GM21576 (cell line): ENCODE measurements at regions not wholly inside any gene's neighbourhood (a gene's known extent, or its start where the extent isn't known, plus 50 kb on each side); places are given as distances from the start of the nearest gene placed in this dataset.
"Not testable (repeated sequence)": the region's sequence is repeated elsewhere in the genome, so short reads cannot be mapped to it uniquely, and the experiment has no call there.

Experiments used
- ATAC-seq: cut with Tn5 transposase; IDR thresholded peaks from one replicate; pipeline ENCODE4 v1.9.1; 2021; ENCODE audit warnings: mild to moderate bottlenecking, moderate library complexity; ENCODE audit not compliant: unreplicated experiment

DNA sequence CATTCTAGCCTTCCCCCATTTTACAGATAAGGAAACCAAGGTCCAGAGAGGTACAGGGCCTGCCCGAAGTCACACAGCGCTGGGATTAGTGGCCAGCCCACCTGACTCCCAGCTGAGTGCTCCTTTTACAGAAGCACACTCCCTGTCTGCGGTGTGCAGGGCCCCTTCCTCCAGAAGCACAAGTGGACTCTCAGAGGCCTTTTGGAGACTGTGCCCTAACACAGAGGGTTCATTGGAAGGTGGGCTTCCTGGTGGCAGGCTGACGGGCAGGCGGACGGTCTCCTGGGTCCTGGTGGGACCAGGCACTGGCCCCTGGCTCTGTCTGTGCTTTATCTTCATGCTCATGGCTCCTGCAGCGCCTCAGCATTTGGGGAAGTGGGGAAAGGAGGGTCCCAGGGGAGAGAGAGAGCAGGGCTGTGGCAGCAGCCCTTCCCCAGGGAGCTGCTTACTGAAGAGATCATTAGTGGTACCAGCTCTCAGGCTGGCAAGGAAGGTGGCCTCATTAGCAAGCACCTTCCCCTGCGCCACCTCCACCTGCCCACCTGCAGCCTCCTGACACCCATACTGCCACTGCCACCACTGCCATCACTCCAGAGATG, 83.1 kb upstream of the GOLGA6L4 start:
- ATAC-seq = not testable (repeated sequence)

DNA sequence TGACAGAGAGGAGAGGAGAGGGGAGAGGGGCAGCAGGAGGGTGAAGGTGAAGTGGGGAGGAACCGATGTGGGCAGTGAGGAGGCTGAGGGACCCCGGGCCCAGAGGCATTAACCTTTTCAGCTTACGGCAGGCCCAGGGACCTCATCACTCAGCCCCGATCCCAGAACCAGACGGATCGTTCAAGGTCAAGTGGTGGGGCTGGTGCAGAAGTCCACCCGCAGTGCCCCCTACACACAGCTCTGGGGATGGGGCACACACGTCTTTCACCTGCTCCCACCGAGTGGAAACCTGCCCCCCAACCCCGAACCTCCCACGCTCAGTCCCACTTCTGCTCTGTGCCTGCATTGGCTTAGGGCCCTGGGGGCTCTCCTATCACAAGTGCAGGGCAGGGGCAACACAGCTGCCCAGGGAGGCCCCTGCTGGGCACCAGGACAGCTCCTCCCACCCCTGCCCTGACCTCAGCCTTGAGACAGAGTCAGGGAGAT, 81.9 kb upstream of the GOLGA6L4 start:
- ATAC-seq = not testable (repeated sequence)

DNA sequence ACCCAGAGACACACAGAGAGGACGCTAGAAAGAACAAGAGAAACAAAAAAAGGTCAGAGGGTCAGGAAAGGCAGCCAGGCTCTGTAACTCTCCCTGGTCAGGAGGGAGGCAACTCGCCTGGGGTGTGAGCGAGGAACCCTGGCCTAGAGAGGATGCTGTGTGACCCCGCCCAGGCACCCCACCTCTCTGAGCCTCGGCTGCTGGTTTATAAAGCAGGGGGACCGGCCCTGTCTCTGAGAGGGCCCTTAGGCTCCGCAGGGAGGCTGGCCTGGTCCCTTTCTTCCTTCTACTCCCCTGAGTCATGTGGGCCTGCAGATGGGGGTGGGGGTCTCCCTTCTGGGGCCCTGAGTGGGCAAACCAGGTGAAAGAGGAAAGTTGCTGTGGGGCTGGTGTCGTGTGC, 81.3 kb upstream of the GOLGA6L4 start:
- not testable (repeated sequence) for ATAC-seq

DNA sequence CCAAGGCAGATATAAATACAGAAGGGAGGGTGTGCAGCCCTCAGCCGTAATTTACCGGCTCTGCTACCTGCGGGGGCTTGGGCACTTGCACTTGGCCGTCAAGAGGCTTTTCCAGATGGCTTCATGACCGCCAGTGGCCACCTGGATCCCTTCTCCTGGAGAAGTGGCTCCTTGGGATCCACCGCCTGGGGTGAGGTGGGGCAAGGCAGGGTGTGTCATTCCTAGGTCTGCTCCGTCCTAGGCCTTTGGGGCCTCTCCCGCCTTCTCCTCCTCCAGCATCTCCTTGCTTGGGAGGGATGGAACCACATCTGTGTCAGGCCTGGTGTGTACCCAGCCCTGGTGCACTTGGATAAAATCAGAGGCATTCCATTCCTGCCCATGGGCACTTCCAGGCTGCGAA, 80.8 kb upstream of the GOLGA6L4 start:
- ATAC-seq = not testable (repeated sequence)

DNA sequence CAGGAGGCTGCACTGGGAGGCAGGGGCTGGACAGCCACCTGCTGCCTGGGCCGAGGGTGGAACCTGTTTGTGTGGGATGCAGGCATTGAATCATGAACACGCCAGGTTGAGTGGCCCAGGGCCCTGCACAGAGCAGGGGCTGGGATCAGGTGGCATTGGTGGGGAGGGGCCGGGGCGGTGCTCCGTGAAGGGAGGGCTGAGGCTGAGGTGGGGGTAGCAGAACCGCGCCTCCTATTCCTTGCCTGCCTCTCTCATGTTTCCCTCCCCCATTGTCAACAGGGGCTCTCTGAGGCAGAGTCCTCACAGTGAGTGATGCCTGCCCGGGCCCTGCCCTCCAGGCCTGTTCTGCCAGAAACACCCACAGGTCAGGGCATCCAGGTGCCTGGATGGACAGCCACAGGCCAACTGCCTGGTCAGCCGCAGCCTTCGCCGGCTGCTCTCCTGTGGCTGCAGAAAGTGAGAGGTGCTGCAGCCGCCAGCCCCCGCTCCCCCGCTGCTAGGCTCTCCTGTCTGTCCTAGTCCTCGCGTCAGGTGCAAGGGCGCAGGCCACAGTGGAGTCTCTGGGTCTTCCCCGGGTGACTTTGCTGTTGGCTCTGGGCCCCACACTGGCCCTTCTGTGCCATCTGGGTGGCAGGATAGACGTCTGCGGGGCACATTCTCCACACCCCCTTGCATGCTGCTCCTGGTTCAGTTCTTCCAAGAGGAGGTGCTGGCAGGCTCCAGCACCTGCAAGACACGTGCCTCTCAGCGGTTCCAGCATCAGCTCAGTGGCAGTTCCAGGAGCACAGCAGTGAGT, 79.6 kb upstream of the GOLGA6L4 start:
- ATAC-seq = not testable (repeated sequence)

DNA sequence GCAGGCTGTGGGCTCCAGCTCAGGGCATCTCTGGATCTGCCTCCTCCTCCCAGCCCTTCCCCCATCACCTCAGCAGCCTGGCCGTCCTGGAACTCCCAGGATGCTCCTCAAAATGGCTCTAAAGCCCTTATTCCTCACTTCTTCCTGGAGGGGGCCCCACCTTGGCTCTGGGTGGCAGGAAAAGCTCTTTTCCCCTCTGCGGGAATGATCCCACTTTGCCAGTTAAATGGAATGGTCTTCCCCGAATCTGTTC, 79.1 kb upstream of the GOLGA6L4 start:
- ATAC-seq = not testable (repeated sequence)

DNA sequence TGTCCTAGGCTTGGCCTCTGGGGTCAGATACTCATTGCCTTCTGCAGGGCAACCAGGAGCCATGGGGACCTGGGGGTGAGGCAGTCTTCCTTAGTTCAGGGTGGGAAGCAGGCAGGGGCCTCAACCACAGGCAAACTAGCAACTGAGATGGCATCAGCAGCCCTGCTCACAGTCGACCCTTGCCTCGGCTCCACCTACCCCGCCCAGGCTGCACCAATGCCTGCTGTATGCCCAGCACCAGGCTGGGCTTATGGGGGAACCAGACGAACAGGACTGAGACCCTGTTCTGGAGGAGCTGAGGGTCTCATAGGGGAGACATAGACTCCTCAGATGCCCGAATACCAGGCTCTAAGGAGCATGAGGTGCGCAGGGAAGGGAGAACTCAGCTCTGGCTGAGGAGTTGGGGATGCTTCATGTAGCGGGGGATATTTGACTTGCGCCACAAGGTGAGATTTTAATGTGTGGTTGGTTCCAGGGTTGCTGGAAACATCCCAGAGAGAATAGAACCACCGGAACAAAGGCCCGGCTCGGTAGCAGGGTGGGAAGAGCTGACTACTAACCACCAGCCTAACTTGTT, 78.4 kb upstream of the GOLGA6L4 start:
- ATAC-seq = not testable (repeated sequence)

DNA sequence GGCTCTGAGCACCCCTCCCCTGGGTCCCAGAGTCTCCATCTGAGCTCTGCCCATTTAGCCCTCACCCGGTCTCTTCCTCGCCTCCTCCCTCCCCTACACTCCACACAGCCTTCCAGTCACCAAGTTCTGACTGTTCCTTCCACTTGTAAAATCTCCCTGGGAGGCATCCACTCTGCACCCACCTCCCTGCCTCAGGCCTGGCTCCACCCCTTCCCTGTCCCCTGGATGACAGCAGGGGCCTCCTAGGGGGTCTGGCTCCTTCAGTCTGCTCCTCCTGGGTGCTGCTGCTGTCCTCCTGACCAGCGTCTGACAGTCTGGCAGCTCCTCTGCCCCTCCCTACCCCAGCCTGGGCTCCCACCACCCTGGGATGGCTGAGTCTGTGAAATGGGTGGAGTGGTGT, 77.7 kb upstream of the GOLGA6L4 start:
- ATAC-seq = not testable (repeated sequence)

DNA sequence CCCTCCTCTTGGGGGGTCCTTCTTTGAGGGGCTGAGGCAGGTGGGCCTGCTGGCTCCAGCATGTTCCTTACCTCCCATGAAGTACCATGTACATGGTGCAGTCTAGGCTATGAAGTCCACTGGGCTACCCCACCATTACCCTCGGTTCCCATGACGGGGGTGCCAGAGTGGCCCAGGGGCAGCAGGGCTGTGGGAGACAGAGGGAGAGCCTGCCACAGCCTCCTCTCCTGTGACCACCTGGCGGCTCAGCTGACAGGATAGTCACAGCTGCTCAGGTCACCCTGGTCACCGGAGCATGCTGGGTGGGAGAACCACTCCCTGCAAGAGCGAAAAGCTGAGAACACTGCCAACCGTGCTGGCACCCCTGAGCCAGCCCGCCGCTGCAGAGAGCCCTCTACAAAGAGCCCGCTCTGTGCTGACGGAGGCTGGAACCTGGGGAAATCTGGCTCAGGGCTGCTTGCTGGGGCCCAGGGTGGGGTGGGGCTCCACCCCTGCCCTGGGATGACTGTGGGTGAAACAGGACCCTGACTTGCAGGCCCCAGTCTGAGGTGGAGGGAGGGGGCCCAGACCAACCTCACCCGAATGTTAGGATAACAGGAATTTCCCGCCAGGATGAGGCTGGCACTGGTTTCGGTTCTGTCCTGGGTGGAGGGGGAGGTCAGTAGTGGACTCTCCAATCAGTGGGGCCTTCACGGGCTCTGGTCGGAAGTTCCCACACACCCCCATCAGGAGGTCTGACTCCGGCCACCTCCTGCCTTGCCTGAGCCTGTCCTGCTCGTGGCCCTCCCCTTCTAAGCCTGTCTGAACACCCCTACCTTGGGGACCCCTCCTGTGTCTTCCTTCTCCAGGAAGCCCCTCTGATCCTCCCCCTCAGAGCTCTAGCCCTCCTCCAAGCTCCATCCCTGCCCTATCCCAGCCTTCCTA, 76.0 kb upstream of the GOLGA6L4 start:
- not testable (repeated sequence) for ATAC-seq

DNA sequence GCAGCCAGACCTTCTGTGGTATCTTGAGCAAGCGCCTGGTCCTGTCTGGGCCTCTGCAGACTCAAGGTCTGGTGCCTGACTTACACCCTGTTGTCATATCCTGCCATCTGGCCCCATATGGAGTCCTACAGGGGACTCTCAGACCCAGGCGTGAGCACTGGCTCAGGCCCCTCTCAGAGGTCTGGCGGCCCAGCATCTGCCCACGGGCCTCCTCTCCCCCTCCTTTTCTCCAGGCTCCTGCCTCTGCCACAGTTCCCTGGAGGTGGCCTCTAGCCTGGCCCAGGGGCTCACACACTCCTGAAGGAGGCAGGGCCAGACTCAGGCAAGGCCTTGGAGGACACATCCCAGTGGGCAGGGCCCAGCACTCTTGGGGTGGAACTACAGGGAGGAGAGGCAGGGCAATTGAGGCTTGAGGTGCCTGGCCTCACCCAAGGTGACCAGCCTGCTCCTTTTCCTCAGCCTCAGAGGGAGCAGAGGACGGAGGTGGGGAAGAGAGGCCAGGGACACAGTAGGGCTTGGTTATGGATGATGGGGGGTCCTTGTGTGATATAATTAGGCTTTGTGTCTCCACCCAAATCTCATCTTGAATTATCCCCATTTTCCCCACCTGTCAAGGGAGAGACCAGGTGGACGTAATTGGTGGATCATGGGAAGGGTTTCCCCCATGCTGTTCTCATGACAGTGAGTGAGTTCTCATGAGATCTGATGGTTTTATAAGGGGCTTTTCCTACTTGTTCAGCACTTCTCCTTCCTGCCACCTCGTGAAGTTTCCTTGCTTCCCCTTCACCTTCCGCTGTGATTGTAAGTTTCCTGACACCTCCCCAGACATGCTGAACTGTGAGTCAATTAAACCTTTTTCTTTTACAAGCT, 70.9 kb upstream of the GOLGA6L4 start:
- not testable (repeated sequence) for ATAC-seq

DNA sequence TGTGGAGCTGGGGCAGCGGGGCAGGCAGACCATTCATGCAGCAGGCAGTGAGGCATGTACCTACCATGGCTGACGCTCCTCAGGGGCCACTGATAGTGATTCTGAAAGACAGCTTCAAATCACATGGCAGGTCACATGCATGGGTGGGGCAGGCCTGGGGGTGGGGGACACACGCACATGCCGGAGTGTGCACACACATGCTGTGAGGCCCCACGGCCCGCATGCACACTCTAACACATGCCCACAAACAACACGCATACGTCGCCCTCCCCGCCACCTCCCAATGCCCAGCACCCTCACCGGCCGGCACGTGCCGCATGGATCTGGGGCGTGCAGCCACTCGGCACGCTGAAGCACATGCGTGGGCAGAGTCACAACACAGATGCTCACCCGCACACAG, 65.5 kb upstream of the GOLGA6L4 start:
- ATAC-seq = not testable (repeated sequence)

DNA sequence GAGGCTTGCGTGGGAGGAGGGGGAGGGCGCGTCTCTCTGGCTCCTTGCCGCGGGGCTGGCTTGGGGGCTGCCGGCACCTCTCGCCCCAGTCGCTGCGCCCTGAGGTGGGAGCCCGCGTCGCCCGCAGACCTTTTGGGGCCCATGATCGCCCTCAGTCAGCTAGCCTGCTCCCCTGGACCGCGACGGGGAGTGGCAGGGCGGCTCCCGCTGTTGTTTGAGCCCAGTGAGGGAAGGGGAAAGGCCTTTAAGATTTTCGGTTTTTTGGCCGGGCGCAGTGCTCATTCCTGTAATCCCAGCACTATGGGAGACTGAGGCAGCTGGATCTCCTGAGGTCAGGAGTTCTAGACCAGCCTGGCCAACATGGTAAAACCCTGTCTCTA, 62.4 kb upstream of the GOLGA6L4 start:
- not testable (repeated sequence) for ATAC-seq
